ENCODE measurements at regions not wholly inside any gene's neighbourhood (a gene's known extent, or its start where the extent isn't known, plus 50 kb on each side); places are given as distances from the start of the nearest gene placed in this dataset.
"Not testable (repeated sequence)": the region's sequence is repeated elsewhere in the genome, so short reads cannot be mapped to it uniquely, and the experiment has no call there.

- Mint-ChIP-seq H3K27me3 (ENCODE audit: low read depth) (no peaks in the 10 kb centered on the region), H3K27ac (no peak overlapping the region), H3K9me3 (peaks cover 9% of the 10 kb centered on the region), H3K4me3 (no peak overlapping the region), H3K4me1 (ENCODE audit: low read depth) (no peaks in the 10 kb centered on the region), H3K36me3 (ENCODE audit: low read depth) (no peaks in the 10 kb centered on the region)
- CTCF ChIA-PET, result no interaction called here
- intact Hi-C loops (cut with micrococcal nuclease), result no loop called here
- no peak for DNase-seq
Observed at GRCh38 chr6:155638200-155638599, 182.6 kb upstream of the NOX3 start.

GRCh38 chr6:155635416-155635815 is 179.8 kb upstream of the NOX3 start:
- CTCF ChIA-PET, result no interaction called here
- no peaks in the 10 kb centered on the region for H3K36me3 Mint-ChIP-seq (ENCODE audit: low read depth)
- H3K27me3 Mint-ChIP-seq (ENCODE audit: low read depth), result no peaks in the 10 kb centered on the region
- no peak for DNase-seq
- intact Hi-C loops (cut with micrococcal nuclease), result no loop called here
- H3K27ac Mint-ChIP-seq, result no peak overlapping the region
- no peaks in the 10 kb centered on the region for H3K4me1 Mint-ChIP-seq (ENCODE audit: low read depth)
- no peak overlapping the region for H3K4me3 Mint-ChIP-seq
- H3K9me3 Mint-ChIP-seq, result no peaks in the 10 kb centered on the region

GRCh38 chr6:155630085-155630484 is 174.4 kb upstream of the NOX3 start:
- no peak for DNase-seq
- Mint-ChIP-seq H3K9me3 (no peaks in the 10 kb centered on the region), H3K27ac (no peak overlapping the region), H3K4me3 (no peak overlapping the region), H3K4me1 (ENCODE audit: low read depth) (peaks cover 9% of the 10 kb centered on the region), H3K36me3 (ENCODE audit: low read depth) (no peaks in the 10 kb centered on the region), H3K27me3 (ENCODE audit: low read depth) (no peaks in the 10 kb centered on the region)
- CTCF ChIA-PET, result interaction anchor here (0.8 kb wide), 1 partner anchor 9 kb away, joined by 4 read pairs; no protein-coding TSS in a partner anchor
- intact Hi-C loops (cut with micrococcal nuclease), result no loop called here

- DNase-seq, result no peak
- Mint-ChIP-seq H3K4me3 (no peak overlapping the region), H3K27ac (peak overlapping the region; percentile 1), H3K36me3 (ENCODE audit: low read depth) (no peaks in the 10 kb centered on the region), H3K27me3 (ENCODE audit: low read depth) (no peaks in the 10 kb centered on the region), H3K4me1 (ENCODE audit: low read depth) (peaks cover 11% of the 10 kb centered on the region), H3K9me3 (no peaks in the 10 kb centered on the region)
- CTCF ChIA-PET, result interaction anchor here (0.8 kb wide), 1 partner anchor 9 kb away, joined by 4 read pairs; no protein-coding TSS in a partner anchor
- intact Hi-C loops (cut with micrococcal nuclease), result no loop called here
Observed at GRCh38 chr6:155629652-155630051, 174.0 kb upstream of the NOX3 start.

GRCh38 chr6:155628306-155628705 is 172.7 kb upstream of the NOX3 start:
- no peaks in the 10 kb centered on the region for H3K9me3 Mint-ChIP-seq
- no peaks in the 10 kb centered on the region for H3K36me3 Mint-ChIP-seq (ENCODE audit: low read depth)
- peak overlapping the region; percentile 88 for H3K27ac Mint-ChIP-seq
- peak; percentile 68 for DNase-seq
- H3K27me3 Mint-ChIP-seq (ENCODE audit: low read depth), result no peaks in the 10 kb centered on the region
- peaks cover 14% of the 10 kb centered on the region for H3K4me1 Mint-ChIP-seq (ENCODE audit: low read depth)
- no peak overlapping the region for H3K4me3 Mint-ChIP-seq
- intact Hi-C loops (cut with micrococcal nuclease), result no loop called here
- CTCF ChIA-PET, result interaction anchor here (0.8 kb wide), 1 partner anchor 86 kb away, joined by 3 read pairs; no protein-coding TSS in a partner anchor

GRCh38 chr6:155627722-155628212 is 172.1 kb upstream of the NOX3 start:
- H3K4me3 Mint-ChIP-seq, result not testable (repeated sequence)

GRCh38 chr6:155623450-155624178 is 168.0 kb upstream of the NOX3 start:
- Mint-ChIP-seq H3K27ac (no peak overlapping the region), H3K4me1 (ENCODE audit: low read depth) (peaks cover 12% of the 10 kb centered on the region)
- intact Hi-C loops (cut with micrococcal nuclease), result no loop called here

More at GRCh38 chr6:155627722-155628212, 172.1 kb upstream of the NOX3 start:
- intact Hi-C loops (cut with micrococcal nuclease); DNase-seq; H3K9me3 Mint-ChIP-seq; CTCF ChIA-PET; H3K27me3 Mint-ChIP-seq (ENCODE audit: low read depth); H3K36me3 Mint-ChIP-seq (ENCODE audit: low read depth): not testable (repeated sequence)
- Mint-ChIP-seq H3K4me1 (ENCODE audit: low read depth) (peaks cover 14% of the 10 kb centered on the region), H3K27ac (peak overlapping the region; percentile 88)

GRCh38 chr6:155614606-155615005 is 159.0 kb upstream of the NOX3 start:
- no peak overlapping the region for H3K4me3 Mint-ChIP-seq
- no peak for DNase-seq
- H3K27ac Mint-ChIP-seq, result no peak overlapping the region
- CTCF ChIA-PET, result no interaction called here
- peaks cover 17% of the 10 kb centered on the region for H3K9me3 Mint-ChIP-seq
- intact Hi-C loops (cut with micrococcal nuclease), result no loop called here
- H3K27me3 Mint-ChIP-seq (ENCODE audit: low read depth), result no peaks in the 10 kb centered on the region
- no peaks in the 10 kb centered on the region for H3K36me3 Mint-ChIP-seq (ENCODE audit: low read depth)
- H3K4me1 Mint-ChIP-seq (ENCODE audit: low read depth), result no peaks in the 10 kb centered on the region

More at GRCh38 chr6:155623450-155624178, 168.0 kb upstream of the NOX3 start:
- no peak for DNase-seq
- CTCF ChIA-PET, result interaction anchor here (0.6 kb wide), 1 partner anchor 699 kb away, joined by 3 read pairs; no protein-coding TSS in a partner anchor
- Mint-ChIP-seq H3K27me3 (ENCODE audit: low read depth) (no peaks in the 10 kb centered on the region), H3K4me3 (no peak overlapping the region), H3K9me3 (no peaks in the 10 kb centered on the region), H3K36me3 (ENCODE audit: low read depth) (no peaks in the 10 kb centered on the region)

GRCh38 chr6:155611742-155612141 is 156.1 kb upstream of the NOX3 start:
- peaks cover 17% of the 10 kb centered on the region for H3K9me3 Mint-ChIP-seq
- H3K4me3 Mint-ChIP-seq, result no peak overlapping the region
- H3K27ac Mint-ChIP-seq, result no peak overlapping the region
- H3K27me3 Mint-ChIP-seq (ENCODE audit: low read depth), result no peaks in the 10 kb centered on the region
- no peaks in the 10 kb centered on the region for H3K36me3 Mint-ChIP-seq (ENCODE audit: low read depth)
- intact Hi-C loops (cut with micrococcal nuclease), result no loop called here
- CTCF ChIA-PET, result interaction anchor here (0.6 kb wide), 1 partner anchor 230 kb away, joined by 4 read pairs; no protein-coding TSS in a partner anchor
- H3K4me1 Mint-ChIP-seq (ENCODE audit: low read depth), result no peaks in the 10 kb centered on the region
- DNase-seq, result no peak

- no peak for DNase-seq
- no peak overlapping the region for H3K27ac Mint-ChIP-seq
- H3K36me3 Mint-ChIP-seq (ENCODE audit: low read depth), result no peaks in the 10 kb centered on the region
- H3K27me3 Mint-ChIP-seq (ENCODE audit: low read depth), result no peaks in the 10 kb centered on the region
- H3K9me3 Mint-ChIP-seq, result no peaks in the 10 kb centered on the region
- H3K4me1 Mint-ChIP-seq (ENCODE audit: low read depth), result no peaks in the 10 kb centered on the region
- intact Hi-C loops (cut with micrococcal nuclease), result no loop called here
- CTCF ChIA-PET, result no interaction called here
- no peak overlapping the region for H3K4me3 Mint-ChIP-seq
Observed at GRCh38 chr6:155604991-155605390, 149.4 kb upstream of the NOX3 start.

GRCh38 chr6:155599561-155599960 is 143.9 kb upstream of the NOX3 start:
- H3K4me3 Mint-ChIP-seq, result no peak overlapping the region
- H3K27me3 Mint-ChIP-seq (ENCODE audit: low read depth), result no peaks in the 10 kb centered on the region
- no peaks in the 10 kb centered on the region for H3K4me1 Mint-ChIP-seq (ENCODE audit: low read depth)
- H3K36me3 Mint-ChIP-seq (ENCODE audit: low read depth), result no peaks in the 10 kb centered on the region
- no peak for DNase-seq
- CTCF ChIA-PET, result no interaction called here
- H3K27ac Mint-ChIP-seq, result no peak overlapping the region
- intact Hi-C loops (cut with micrococcal nuclease), result no loop called here
- no peaks in the 10 kb centered on the region for H3K9me3 Mint-ChIP-seq

GRCh38 chr6:155599160-155599559 is 143.5 kb upstream of the NOX3 start:
- CTCF ChIA-PET, result no interaction called here
- no peak for DNase-seq
- H3K4me3 Mint-ChIP-seq, result no peak overlapping the region
- H3K27ac Mint-ChIP-seq, result no peak overlapping the region
- no peaks in the 10 kb centered on the region for H3K9me3 Mint-ChIP-seq
- intact Hi-C loops (cut with micrococcal nuclease), result no loop called here
- H3K4me1 Mint-ChIP-seq (ENCODE audit: low read depth), result no peaks in the 10 kb centered on the region
- no peaks in the 10 kb centered on the region for H3K36me3 Mint-ChIP-seq (ENCODE audit: low read depth)
- H3K27me3 Mint-ChIP-seq (ENCODE audit: low read depth), result no peaks in the 10 kb centered on the region

GRCh38 chr6:155595284-155595683 is 139.6 kb upstream of the NOX3 start:
- Mint-ChIP-seq H3K4me1 (ENCODE audit: low read depth) (no peaks in the 10 kb centered on the region), H3K36me3 (ENCODE audit: low read depth) (no peaks in the 10 kb centered on the region), H3K27ac (no peak overlapping the region), H3K27me3 (ENCODE audit: low read depth) (peaks cover 6% of the 10 kb centered on the region), H3K4me3 (no peak overlapping the region), H3K9me3 (no peaks in the 10 kb centered on the region)
- intact Hi-C loops (cut with micrococcal nuclease), result no loop called here
- CTCF ChIA-PET, result no interaction called here
- DNase-seq, result no peak

Data from activated naive CD4-positive, alpha-beta T cell treated with anti-CD3 and anti-CD28 coated beads for 36 hours (primary cell).